ENCODE measurements at regions not wholly inside any gene's neighbourhood (a gene's known extent, or its start where the extent isn't known, plus 50 kb on each side); places are given as distances from the start of the nearest gene placed in this dataset.

DNA sequence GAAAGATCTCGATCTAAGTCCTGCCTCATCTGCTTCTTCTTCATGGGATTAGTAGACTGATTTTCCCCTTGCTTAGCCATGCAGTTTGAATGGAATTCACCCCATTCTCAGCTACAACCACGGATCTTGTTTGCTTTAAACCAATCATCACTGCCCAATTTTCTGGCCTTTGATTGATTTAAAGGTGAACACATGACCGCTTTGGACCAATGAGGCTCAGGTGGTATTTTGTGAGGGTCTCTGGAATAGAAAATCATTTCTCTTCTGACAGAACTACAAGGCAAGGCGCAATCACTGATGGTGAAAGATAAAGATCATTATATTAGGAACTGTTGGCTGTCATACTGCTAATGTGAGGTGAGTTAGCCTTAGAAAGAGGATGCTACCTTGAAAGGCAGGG lies 213.0 kb upstream of the PLEKHG7 start:
- no peaks in the 10 kb centered on the region for H3K9me3 Mint-ChIP-seq (ENCODE audit: unreplicated experiment)
- no peaks in the 10 kb centered on the region for H3K27me3 Mint-ChIP-seq (ENCODE audit: insufficient read depth, unreplicated experiment)
- intact Hi-C loops (cut with micrococcal nuclease), result no loop called here
- ChIA-PET CTCF (interaction anchor here (0.6 kb wide), 1 partner anchor 1539 kb away, joined by 6 read pairs; no protein-coding TSS in a partner anchor), POLR2A (no interaction called here)
- no peak for DNase-seq (ENCODE audit: unreplicated experiment)
- no peak overlapping the region for H3K27ac Mint-ChIP-seq (ENCODE audit: low read depth, unreplicated experiment)
- no peaks in the 10 kb centered on the region for H3K4me1 Mint-ChIP-seq (ENCODE audit: insufficient read depth, unreplicated experiment)
- no TSS peak for BruUV-seq (replicated peaks)
- no peak overlapping the region for H3K4me3 Mint-ChIP-seq (ENCODE audit: unreplicated experiment)
- no peaks in the 10 kb centered on the region for H3K36me3 Mint-ChIP-seq (ENCODE audit: insufficient read depth, unreplicated experiment)
- TF ChIP-seq, protein P1, sequence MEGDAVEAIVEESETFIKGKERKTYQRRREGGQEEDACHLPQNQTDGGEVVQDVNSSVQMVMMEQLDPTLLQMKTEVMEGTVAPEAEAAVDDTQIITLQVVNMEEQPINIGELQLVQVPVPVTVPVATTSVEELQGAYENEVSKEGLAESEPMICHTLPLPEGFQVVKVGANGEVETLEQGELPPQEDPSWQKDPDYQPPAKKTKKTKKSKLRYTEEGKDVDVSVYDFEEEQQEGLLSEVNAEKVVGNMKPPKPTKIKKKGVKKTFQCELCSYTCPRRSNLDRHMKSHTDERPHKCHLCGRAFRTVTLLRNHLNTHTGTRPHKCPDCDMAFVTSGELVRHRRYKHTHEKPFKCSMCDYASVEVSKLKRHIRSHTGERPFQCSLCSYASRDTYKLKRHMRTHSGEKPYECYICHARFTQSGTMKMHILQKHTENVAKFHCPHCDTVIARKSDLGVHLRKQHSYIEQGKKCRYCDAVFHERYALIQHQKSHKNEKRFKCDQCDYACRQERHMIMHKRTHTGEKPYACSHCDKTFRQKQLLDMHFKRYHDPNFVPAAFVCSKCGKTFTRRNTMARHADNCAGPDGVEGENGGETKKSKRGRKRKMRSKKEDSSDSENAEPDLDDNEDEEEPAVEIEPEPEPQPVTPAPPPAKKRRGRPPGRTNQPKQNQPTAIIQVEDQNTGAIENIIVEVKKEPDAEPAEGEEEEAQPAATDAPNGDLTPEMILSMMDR (IDR thresholded peaks at IDR 0.05; ENCODE audit: unreplicated experiment), result no peak

DNA sequence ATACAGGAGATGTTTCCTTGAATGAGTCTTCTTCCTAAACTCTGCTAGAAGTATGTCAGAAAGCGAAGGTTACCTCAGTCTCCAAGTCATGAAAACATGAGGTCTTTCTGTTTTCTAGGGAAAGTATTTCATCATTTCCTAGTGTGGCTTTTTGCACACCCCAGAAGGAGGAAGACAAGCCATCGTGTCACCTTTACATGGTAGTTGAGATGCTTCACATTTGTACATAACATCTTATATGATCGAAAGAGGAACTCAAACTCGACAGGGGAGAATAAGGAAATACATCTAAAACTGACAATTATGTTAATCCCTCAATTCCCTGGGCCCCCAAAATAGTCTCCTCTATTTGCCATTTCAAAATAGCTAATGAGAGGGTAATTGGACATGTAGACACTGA lies 214.1 kb upstream of the PLEKHG7 start:
- POLR2A ChIA-PET, result no interaction called here
- TF ChIP-seq, protein P1 (IDR thresholded peaks at IDR 0.05; ENCODE audit: unreplicated experiment), result no peak
- Mint-ChIP-seq H3K27me3 (ENCODE audit: insufficient read depth, unreplicated experiment) (no peaks in the 10 kb centered on the region), H3K27ac (ENCODE audit: low read depth, unreplicated experiment) (no peak overlapping the region), H3K9me3 (ENCODE audit: unreplicated experiment) (no peaks in the 10 kb centered on the region), H3K4me3 (ENCODE audit: unreplicated experiment) (no peak overlapping the region), H3K4me1 (ENCODE audit: insufficient read depth, unreplicated experiment) (no peaks in the 10 kb centered on the region), H3K36me3 (ENCODE audit: insufficient read depth, unreplicated experiment) (no peaks in the 10 kb centered on the region)
- BruUV-seq (replicated peaks), result no TSS peak
- CTCF ChIA-PET, result interaction anchor here (1.5 kb wide), 1 partner anchor 13 kb away, joined by 3 read pairs; no protein-coding TSS in a partner anchor
- DNase-seq (ENCODE audit: unreplicated experiment), result no peak
- intact Hi-C loops (cut with micrococcal nuclease), result no loop called here

DNA sequence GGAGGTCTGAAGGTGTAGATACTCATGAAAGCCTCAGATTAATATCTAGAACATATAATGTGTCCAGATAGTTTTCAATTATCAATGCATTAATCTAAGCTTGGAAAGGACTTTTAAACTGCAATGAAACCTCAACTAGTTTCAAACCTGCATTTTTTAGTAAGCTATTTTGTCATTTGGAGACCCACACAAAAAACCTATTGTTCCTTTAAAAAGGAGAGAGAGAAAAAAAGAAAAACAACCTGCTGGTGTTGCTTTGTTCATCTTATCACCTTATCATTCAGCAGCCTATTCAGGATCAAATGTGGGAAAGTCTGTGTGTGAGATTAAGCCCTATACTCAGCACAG lies 215.7 kb upstream of the PLEKHG7 start:
- BruUV-seq (replicated peaks), result no TSS peak
- DNase-seq (ENCODE audit: unreplicated experiment), result no peak
- intact Hi-C loops (cut with micrococcal nuclease), result no loop called here
- Mint-ChIP-seq H3K9me3 (ENCODE audit: unreplicated experiment) (no peaks in the 10 kb centered on the region), H3K27ac (ENCODE audit: low read depth, unreplicated experiment) (no peak overlapping the region), H3K36me3 (ENCODE audit: insufficient read depth, unreplicated experiment) (no peaks in the 10 kb centered on the region), H3K27me3 (ENCODE audit: insufficient read depth, unreplicated experiment) (no peaks in the 10 kb centered on the region), H3K4me1 (ENCODE audit: insufficient read depth, unreplicated experiment) (no peaks in the 10 kb centered on the region), H3K4me3 (ENCODE audit: unreplicated experiment) (no peak overlapping the region)
- TF ChIP-seq, protein P1 (IDR thresholded peaks at IDR 0.05; ENCODE audit: unreplicated experiment), result no peak
- CTCF ChIA-PET, result interaction anchor here (0.6 to 1.5 kb wide), 3 partner anchors 11 to 121 kb away, joined by 3 to 4 read pairs (median 3); no protein-coding TSS in a partner anchor
- POLR2A ChIA-PET, result interaction anchor here (0.6 to 1.5 kb wide), 4 partner anchors 8 to 149 kb away, joined by 3 to 4 read pairs (median 3); no protein-coding TSS in a partner anchor

DNA sequence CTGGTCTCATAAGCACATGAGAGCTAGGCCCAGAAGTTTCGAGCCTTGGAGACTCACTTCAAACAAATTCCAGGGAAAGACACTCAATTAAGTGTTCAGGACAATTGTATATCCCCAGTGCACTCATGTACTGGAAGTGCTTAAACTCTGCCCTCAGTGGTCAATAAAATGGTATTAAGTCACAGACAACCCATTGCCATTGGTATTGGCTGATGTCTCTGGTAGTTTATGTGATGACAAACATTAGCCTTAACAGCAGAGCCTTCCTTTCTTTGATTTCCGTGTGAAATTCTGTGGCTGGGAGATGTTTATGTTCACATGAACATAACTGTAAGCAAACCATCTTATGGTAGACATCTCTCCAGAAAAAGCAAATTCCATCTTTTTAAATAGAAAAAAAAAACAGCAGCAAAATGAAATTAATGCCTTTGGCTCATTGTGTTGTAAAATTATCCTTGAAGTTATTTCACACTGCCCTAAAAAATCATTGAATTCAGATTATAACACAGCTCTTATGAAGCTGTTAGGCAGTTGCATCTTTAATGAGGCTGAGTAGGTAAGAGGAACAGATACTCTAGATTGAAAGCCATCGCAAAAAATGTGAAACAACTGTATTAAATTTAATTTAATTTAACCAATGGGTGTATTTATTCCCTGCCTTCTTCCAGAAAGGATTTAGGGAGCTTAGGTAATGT lies 216.2 kb upstream of the PLEKHG7 start:
- H3K4me3 Mint-ChIP-seq (ENCODE audit: unreplicated experiment), result no peak overlapping the region
- ChIA-PET CTCF (interaction anchor here (0.5 to 0.6 kb wide), 3 partner anchors 79 to 343 kb away, joined by 3 read pairs; no protein-coding TSS in a partner anchor), POLR2A (interaction anchor here (0.6 to 1.5 kb wide), 5 partner anchors 9 to 217 kb away, joined by 3 to 4 read pairs (median 3); no protein-coding TSS in a partner anchor)
- no TSS peak for BruUV-seq (replicated peaks)
- no peaks in the 10 kb centered on the region for H3K36me3 Mint-ChIP-seq (ENCODE audit: insufficient read depth, unreplicated experiment)
- no peaks in the 10 kb centered on the region for H3K9me3 Mint-ChIP-seq (ENCODE audit: unreplicated experiment)
- no peaks in the 10 kb centered on the region for H3K4me1 Mint-ChIP-seq (ENCODE audit: insufficient read depth, unreplicated experiment)
- intact Hi-C loops (cut with micrococcal nuclease), result no loop called here
- TF ChIP-seq, protein P1 (IDR thresholded peaks at IDR 0.05; ENCODE audit: unreplicated experiment), result no peak
- H3K27ac Mint-ChIP-seq (ENCODE audit: low read depth, unreplicated experiment), result no peak overlapping the region
- H3K27me3 Mint-ChIP-seq (ENCODE audit: insufficient read depth, unreplicated experiment), result no peaks in the 10 kb centered on the region
- DNase-seq (ENCODE audit: unreplicated experiment), result no peak

All from MCF 10A (cell line).